ENCODE measurements at regions not wholly inside any gene's neighbourhood (a gene's known extent, or its start where the extent isn't known, plus 50 kb on each side); places are given as distances from the start of the nearest gene placed in this dataset.

GRCh38 chr6:73923905-73924485 is 228.0 kb downstream of the CD109 start:
- CTCF ChIA-PET (ENCODE audit: low intra/inter-chr PET ratio), result no interaction called here
- no peaks in the 10 kb centered on the region for H4K20me1 ChIP-seq (replicated peaks; ENCODE audit: control insufficient read depth, insufficient read depth, low read length)
- no peak overlapping the region for H3K27ac ChIP-seq (ENCODE audit: extremely low read depth, low read depth, low read length)
- H3K36me3 ChIP-seq (ENCODE audit: control insufficient read depth, insufficient read depth, low read length), result no peaks in the 10 kb centered on the region
- H3K4me1 ChIP-seq (replicated peaks in 1 of 2; ENCODE audit: control insufficient read depth in 2 of 2, insufficient read depth in 2 of 2, low read length in 2 of 2), result no peaks in the 10 kb centered on the region
- no peak for DNase-seq (ENCODE audit: extremely low read depth in 1 of 4, low spot score in 3 of 4)
- H3K27me3 ChIP-seq (ENCODE audit: control insufficient read depth in 2 of 2, insufficient read depth in 2 of 2, low read length in 2 of 2), result no peaks in the 10 kb centered on the region
- intact Hi-C loops (cut with micrococcal nuclease) (no loop called here), in situ Hi-C loops (cut with MboI) (no loop called here)
- no peaks in the 10 kb centered on the region for H3K79me2 ChIP-seq (ENCODE audit: control insufficient read depth, insufficient read depth, low read length)
- POLR2A ChIA-PET, result no interaction called here
- FAIRE-seq, result no peak
- H3K9me3 ChIP-seq (replicated peaks; ENCODE audit: control insufficient read depth, insufficient read depth, low read depth, low read length), result no peaks in the 10 kb centered on the region
- no peak overlapping the region for H3K4me3 ChIP-seq
- WGBS (ENCODE audit: insufficient coverage, low coverage, missing lambda C conversion rate), result 0% methylated on average over 1 of the region's 1 CpG
- H3K9ac ChIP-seq (ENCODE audit: insufficient read depth in 1 of 2, low read depth in 2 of 2, low read length in 2 of 2), result no peak overlapping the region
- no peak for ATAC-seq
- no peak overlapping the region for H3K4me2 ChIP-seq (ENCODE audit: insufficient read depth, low read length)
- no peaks in the 10 kb centered on the region for H3K9me1 ChIP-seq (ENCODE audit: control insufficient read depth, insufficient read depth, low read length)
- no TSS peak for BruUV-seq (replicated peaks)
- H2AFZ ChIP-seq (ENCODE audit: low read depth, low read length), result no peak overlapping the region
- TF ChIP-seq ZC3H11A (IDR thresholded peaks at IDR 0.05; ENCODE audit: low read depth, low read length) (no peak), MECOM (CRISPR knock-in tag; IDR thresholded peaks at IDR 0.05) (no peak), ELF1 (tag; IDR thresholded peaks at IDR 0.05) (no peak), ZNF77 (CRISPR knock-in tag; IDR thresholded peaks at IDR 0.05) (no peak), SREBF1 (IDR thresholded peaks at IDR 0.05; ENCODE audit: borderline replicate concordance, low read depth, low read length) (no peak), HMG20B (CRISPR knock-in tag; IDR thresholded peaks at IDR 0.05) (no peak), MIER1 (IDR thresholded peaks at IDR 0.05; ENCODE audit: low read depth) (no peak), ARID3B (CRISPR knock-in tag; IDR thresholded peaks at IDR 0.05; ENCODE audit: borderline replicate concordance) (no peak), RBM14 (IDR thresholded peaks at IDR 0.05; ENCODE audit: borderline replicate concordance, insufficient read depth, low read depth, low read length) (no peak), ZNF263 (CRISPR knock-in tag; IDR thresholded peaks at IDR 0.05; ENCODE audit: borderline replicate concordance) (no peak), SMC3 (conservative IDR thresholded peaks at IDR 0.05; ENCODE audit: insufficient read depth, low read depth, low read length) (no peak), FUS (optimal IDR thresholded peaks at IDR 0.05; ENCODE audit: low read depth, low read length) (no peak), SLC30A9 (CRISPR knock-in tag; IDR thresholded peaks at IDR 0.05) (no peak), ZNF717 (CRISPR knock-in tag; IDR thresholded peaks at IDR 0.05) (no peak), LARP7 (IDR thresholded peaks at IDR 0.05) (no peak), ZKSCAN1 (IDR thresholded peaks at IDR 0.05; ENCODE audit: low read depth, low read length) (no peak)
- TF ChIP-seq, protein P1, sequence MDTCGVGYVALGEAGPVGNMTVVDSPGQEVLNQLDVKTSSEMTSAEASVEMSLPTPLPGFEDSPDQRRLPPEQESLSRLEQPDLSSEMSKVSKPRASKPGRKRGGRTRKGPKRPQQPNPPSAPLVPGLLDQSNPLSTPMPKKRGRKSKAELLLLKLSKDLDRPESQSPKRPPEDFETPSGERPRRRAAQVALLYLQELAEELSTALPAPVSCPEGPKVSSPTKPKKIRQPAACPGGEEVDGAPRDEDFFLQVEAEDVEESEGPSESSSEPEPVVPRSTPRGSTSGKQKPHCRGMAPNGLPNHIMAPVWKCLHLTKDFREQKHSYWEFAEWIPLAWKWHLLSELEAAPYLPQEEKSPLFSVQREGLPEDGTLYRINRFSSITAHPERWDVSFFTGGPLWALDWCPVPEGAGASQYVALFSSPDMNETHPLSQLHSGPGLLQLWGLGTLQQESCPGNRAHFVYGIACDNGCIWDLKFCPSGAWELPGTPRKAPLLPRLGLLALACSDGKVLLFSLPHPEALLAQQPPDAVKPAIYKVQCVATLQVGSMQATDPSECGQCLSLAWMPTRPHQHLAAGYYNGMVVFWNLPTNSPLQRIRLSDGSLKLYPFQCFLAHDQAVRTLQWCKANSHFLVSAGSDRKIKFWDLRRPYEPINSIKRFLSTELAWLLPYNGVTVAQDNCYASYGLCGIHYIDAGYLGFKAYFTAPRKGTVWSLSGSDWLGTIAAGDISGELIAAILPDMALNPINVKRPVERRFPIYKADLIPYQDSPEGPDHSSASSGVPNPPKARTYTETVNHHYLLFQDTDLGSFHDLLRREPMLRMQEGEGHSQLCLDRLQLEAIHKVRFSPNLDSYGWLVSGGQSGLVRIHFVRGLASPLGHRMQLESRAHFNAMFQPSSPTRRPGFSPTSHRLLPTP (IDR thresholded peaks at IDR 0.05; ENCODE audit: borderline replicate concordance, extremely low read depth, insufficient read length), result no peak

Data from K562 (cell line).